Colonic mucosa (tissue), 4 donors: ENCODE measurements at regions not wholly inside any gene's neighbourhood (a gene's known extent, or its start where the extent isn't known, plus 50 kb on each side); places are given as distances from the start of the nearest gene placed in this dataset.

Source experiments
- DNase-seq: peaks from one replicate; pipeline ENCODE4 v3.0.0-alpha.2; 2020
- H3K27ac ChIP-seq: fragments of 200-600 bp; one replicate; pipeline ENCODE4 v1.8.0; 2021
- H3K27me3 ChIP-seq: fragments of 200-600 bp; one replicate; pipeline ENCODE4 v1.8.0; 2021
- H3K36me3 ChIP-seq: fragments of 200-600 bp; one replicate; pipeline ENCODE4 v1.8.0; 2021
- H3K4me1 ChIP-seq: fragments of 200-600 bp; one replicate; pipeline ENCODE4 v1.8.0; 2021; ENCODE audit warnings: mild to moderate bottlenecking
- H3K4me3 ChIP-seq: fragments of 200-600 bp; one replicate; pipeline ENCODE4 v1.8.0; 2021
- H3K9ac ChIP-seq, 2 donors: one replicate each; pipeline ENCODE4 v1.7.0; 2013; ENCODE audit warnings: control low read depth in 2 of 2, low read depth in 2 of 2, low read length in 2 of 2
- H3K9me3 ChIP-seq: fragments of 200-600 bp; one replicate; pipeline ENCODE4 v1.8.0; 2021
- intact Hi-C: fragments of 100-400 bp; cut with DNase I; formaldehyde crosslinking; loops from one replicate; pipeline ENCODE4 v1.14.1; 2022
- TF ChIP-seq, protein P1 (sequence below): fragments of 200-600 bp; IDR thresholded peaks from one replicate; pipeline ENCODE4 v1.8.0; 2022; ENCODE audit warnings: antibody characterized with exemption, mild to moderate bottlenecking
- donor health status: healthy.
- donor health status: DM: no; HTN: no; CAD: no.
- donor health status: DM: no; HTN: no; CAD: no.

- no peak for DNase-seq
- H3K9ac ChIP-seq = no peak overlapping the region
- intact Hi-C loops = no loop called here
- no peak overlapping the region for H3K4me3 ChIP-seq
- TF ChIP-seq, protein P1, sequence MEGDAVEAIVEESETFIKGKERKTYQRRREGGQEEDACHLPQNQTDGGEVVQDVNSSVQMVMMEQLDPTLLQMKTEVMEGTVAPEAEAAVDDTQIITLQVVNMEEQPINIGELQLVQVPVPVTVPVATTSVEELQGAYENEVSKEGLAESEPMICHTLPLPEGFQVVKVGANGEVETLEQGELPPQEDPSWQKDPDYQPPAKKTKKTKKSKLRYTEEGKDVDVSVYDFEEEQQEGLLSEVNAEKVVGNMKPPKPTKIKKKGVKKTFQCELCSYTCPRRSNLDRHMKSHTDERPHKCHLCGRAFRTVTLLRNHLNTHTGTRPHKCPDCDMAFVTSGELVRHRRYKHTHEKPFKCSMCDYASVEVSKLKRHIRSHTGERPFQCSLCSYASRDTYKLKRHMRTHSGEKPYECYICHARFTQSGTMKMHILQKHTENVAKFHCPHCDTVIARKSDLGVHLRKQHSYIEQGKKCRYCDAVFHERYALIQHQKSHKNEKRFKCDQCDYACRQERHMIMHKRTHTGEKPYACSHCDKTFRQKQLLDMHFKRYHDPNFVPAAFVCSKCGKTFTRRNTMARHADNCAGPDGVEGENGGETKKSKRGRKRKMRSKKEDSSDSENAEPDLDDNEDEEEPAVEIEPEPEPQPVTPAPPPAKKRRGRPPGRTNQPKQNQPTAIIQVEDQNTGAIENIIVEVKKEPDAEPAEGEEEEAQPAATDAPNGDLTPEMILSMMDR = no peak
- H3K4me1 ChIP-seq = no peaks in the 10 kb centered on the region
- H3K27me3 ChIP-seq = no peaks in the 10 kb centered on the region
- H3K27ac ChIP-seq = no peak overlapping the region
- H3K9me3 ChIP-seq = no peaks in the 10 kb centered on the region
- H3K36me3 ChIP-seq = no peaks in the 10 kb centered on the region
These were observed 219.9 kb upstream of the NOL4 start for GRCh38 chr18:34444622-34445021.

GRCh38 chr18:34448662-34449061 is 223.9 kb upstream of the NOL4 start:
- Histone ChIP-seq H3K4me1 (no peaks in the 10 kb centered on the region), H3K9me3 (no peaks in the 10 kb centered on the region), H3K36me3 (no peaks in the 10 kb centered on the region), H3K4me3 (no peak overlapping the region), H3K27me3 (no peaks in the 10 kb centered on the region), H3K27ac (no peak overlapping the region), H3K9ac (no peak overlapping the region)
- intact Hi-C loops = no loop called here
- no peak for DNase-seq
- TF ChIP-seq, protein P1 = no peak

GRCh38 chr18:34457761-34458160 is 233.0 kb upstream of the NOL4 start:
- no peak overlapping the region for H3K27ac ChIP-seq
- TF ChIP-seq, protein P1 = no peak
- H3K9ac ChIP-seq = no peak overlapping the region
- intact Hi-C loops = no loop called here
- no peak overlapping the region for H3K4me3 ChIP-seq
- no peak for DNase-seq
- no peaks in the 10 kb centered on the region for H3K27me3 ChIP-seq
- no peaks in the 10 kb centered on the region for H3K9me3 ChIP-seq
- H3K36me3 ChIP-seq = no peaks in the 10 kb centered on the region
- H3K4me1 ChIP-seq = no peaks in the 10 kb centered on the region

GRCh38 chr18:34458410-34458977 is 233.8 kb upstream of the NOL4 start:
- Histone ChIP-seq H3K27me3 (no peaks in the 10 kb centered on the region), H3K4me1 (no peaks in the 10 kb centered on the region), H3K9me3 (no peaks in the 10 kb centered on the region), H3K27ac (no peak overlapping the region), H3K36me3 (no peaks in the 10 kb centered on the region), H3K4me3 (no peak overlapping the region), H3K9ac (no peak overlapping the region)
- TF ChIP-seq, protein P1 = no peak
- no peak for DNase-seq
- intact Hi-C loops = no loop called here

DNA sequence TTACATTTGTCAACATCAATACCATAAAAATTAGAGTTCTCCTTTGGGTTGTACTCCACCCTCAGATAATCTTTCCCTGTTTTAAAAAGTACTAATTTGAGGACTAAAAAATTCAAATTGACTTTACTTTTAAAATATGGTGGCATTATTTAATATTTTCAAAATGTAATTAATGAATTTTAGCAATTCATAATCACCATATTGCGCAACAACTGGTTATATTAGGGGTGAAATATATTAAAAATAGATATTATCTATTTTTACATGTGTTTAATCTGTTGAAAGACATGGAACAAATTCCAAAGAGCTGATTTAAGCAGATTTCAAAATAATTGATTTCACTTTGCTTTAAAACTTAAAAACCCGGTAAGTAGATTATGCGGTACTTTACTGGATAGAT is 236.6 kb upstream of the NOL4 start:
- TF ChIP-seq, protein P1 = no peak
- DNase-seq = no peak
- no peaks in the 10 kb centered on the region for H3K9me3 ChIP-seq
- no peaks in the 10 kb centered on the region for H3K4me1 ChIP-seq
- H3K27ac ChIP-seq = no peak overlapping the region
- intact Hi-C loops = no loop called here
- no peak overlapping the region for H3K9ac ChIP-seq
- no peaks in the 10 kb centered on the region for H3K27me3 ChIP-seq
- H3K4me3 ChIP-seq = no peak overlapping the region
- no peaks in the 10 kb centered on the region for H3K36me3 ChIP-seq
